ENCODE measurements at regions not wholly inside any gene's neighbourhood (a gene's known extent, or its start where the extent isn't known, plus 50 kb on each side); places are given as distances from the start of the nearest gene placed in this dataset.

GRCh38 chr9:118931941-118932340, 437.3 kb downstream of the BRINP1 start:
- no peak overlapping the region for H3K27ac Mint-ChIP-seq (ENCODE audit: unreplicated experiment)
- TF ChIP-seq CTCF (conservative IDR thresholded peaks at IDR 0.05): no peak
- DNase-seq (ENCODE audit: low read depth, low spot score): no peak
- no peak overlapping the region for H3K4me3 Mint-ChIP-seq
- peaks cover 5% of the 10 kb centered on the region for H3K4me1 Mint-ChIP-seq
- H3K9me3 Mint-ChIP-seq: no peaks in the 10 kb centered on the region
- no peaks in the 10 kb centered on the region for H3K27me3 Mint-ChIP-seq (ENCODE audit: low read depth)
- no peaks in the 10 kb centered on the region for H3K36me3 Mint-ChIP-seq (ENCODE audit: low read depth)

GRCh38 chr9:118938581-118938980, 430.7 kb downstream of the BRINP1 start:
- Mint-ChIP-seq H3K27me3 (ENCODE audit: low read depth) (no peaks in the 10 kb centered on the region), H3K4me1 (no peaks in the 10 kb centered on the region), H3K9me3 (no peaks in the 10 kb centered on the region), H3K4me3 (no peak overlapping the region), H3K27ac (ENCODE audit: unreplicated experiment) (no peak overlapping the region), H3K36me3 (ENCODE audit: low read depth) (no peaks in the 10 kb centered on the region)
- no peak for DNase-seq (ENCODE audit: low read depth, low spot score)
- no peak for TF ChIP-seq CTCF (conservative IDR thresholded peaks at IDR 0.05)

- no peaks in the 10 kb centered on the region for H3K9me3 Mint-ChIP-seq
- H3K36me3 Mint-ChIP-seq (ENCODE audit: low read depth): no peaks in the 10 kb centered on the region
- no peak for DNase-seq (ENCODE audit: low read depth, low spot score)
Observed at GRCh38 chr9:118940473-118940872, 428.8 kb downstream of the BRINP1 start.

GRCh38 chr9:118946669-118947068, 422.6 kb downstream of the BRINP1 start:
- no peaks in the 10 kb centered on the region for H3K4me1 Mint-ChIP-seq
- H3K9me3 Mint-ChIP-seq: no peaks in the 10 kb centered on the region
- no peaks in the 10 kb centered on the region for H3K36me3 Mint-ChIP-seq (ENCODE audit: low read depth)
- H3K4me3 Mint-ChIP-seq: no peak overlapping the region
- TF ChIP-seq CTCF (conservative IDR thresholded peaks at IDR 0.05): no peak
- DNase-seq (ENCODE audit: low read depth, low spot score): no peak
- H3K27me3 Mint-ChIP-seq (ENCODE audit: low read depth): no peaks in the 10 kb centered on the region
- H3K27ac Mint-ChIP-seq (ENCODE audit: unreplicated experiment): no peak overlapping the region

More at GRCh38 chr9:118940473-118940872, 428.8 kb downstream of the BRINP1 start:
- H3K4me3 Mint-ChIP-seq: no peak overlapping the region
- H3K27me3 Mint-ChIP-seq (ENCODE audit: low read depth): no peaks in the 10 kb centered on the region
- no peak overlapping the region for H3K27ac Mint-ChIP-seq (ENCODE audit: unreplicated experiment)
- no peaks in the 10 kb centered on the region for H3K4me1 Mint-ChIP-seq
- no peak for TF ChIP-seq CTCF (conservative IDR thresholded peaks at IDR 0.05)

- TF ChIP-seq CTCF (conservative IDR thresholded peaks at IDR 0.05): no peak
- no peak overlapping the region for H3K4me3 Mint-ChIP-seq
- H3K4me1 Mint-ChIP-seq: peaks cover 9% of the 10 kb centered on the region
- H3K36me3 Mint-ChIP-seq (ENCODE audit: low read depth): no peaks in the 10 kb centered on the region
- no peak for DNase-seq (ENCODE audit: low read depth, low spot score)
- no peak overlapping the region for H3K27ac Mint-ChIP-seq (ENCODE audit: unreplicated experiment)
- peaks cover 3% of the 10 kb centered on the region for H3K9me3 Mint-ChIP-seq
- H3K27me3 Mint-ChIP-seq (ENCODE audit: low read depth): no peaks in the 10 kb centered on the region
Observed at GRCh38 chr9:118954857-118955256, 414.4 kb downstream of the BRINP1 start.

- Mint-ChIP-seq H3K4me1 (peaks cover 12% of the 10 kb centered on the region), H3K36me3 (ENCODE audit: low read depth) (no peaks in the 10 kb centered on the region), H3K27ac (ENCODE audit: unreplicated experiment) (no peak overlapping the region), H3K27me3 (ENCODE audit: low read depth) (no peaks in the 10 kb centered on the region), H3K9me3 (peaks cover under 1% of the 10 kb centered on the region), H3K4me3 (no peak overlapping the region)
- DNase-seq (ENCODE audit: low read depth, low spot score): no peak
- no peak for TF ChIP-seq CTCF (conservative IDR thresholded peaks at IDR 0.05)
Observed at GRCh38 chr9:118957585-118957984, 411.6 kb downstream of the BRINP1 start.
